ENCODE measurements at regions not wholly inside any gene's neighbourhood (a gene's known extent, or its start where the extent isn't known, plus 50 kb on each side); places are given as distances from the start of the nearest gene placed in this dataset.

GRCh38 chr2:8307606-8308180 is 374.2 kb upstream of the ID2 start:
- TF ChIP-seq CTCF (IDR thresholded peaks at IDR 0.05) (no peak), POLR2A (IDR thresholded peaks at IDR 0.05) (no peak)

Measured in adrenal gland (tissue), 5 donors.